ENCODE measurements at regions not wholly inside any gene's neighbourhood (a gene's known extent, or its start where the extent isn't known, plus 50 kb on each side); places are given as distances from the start of the nearest gene placed in this dataset.

DNA sequence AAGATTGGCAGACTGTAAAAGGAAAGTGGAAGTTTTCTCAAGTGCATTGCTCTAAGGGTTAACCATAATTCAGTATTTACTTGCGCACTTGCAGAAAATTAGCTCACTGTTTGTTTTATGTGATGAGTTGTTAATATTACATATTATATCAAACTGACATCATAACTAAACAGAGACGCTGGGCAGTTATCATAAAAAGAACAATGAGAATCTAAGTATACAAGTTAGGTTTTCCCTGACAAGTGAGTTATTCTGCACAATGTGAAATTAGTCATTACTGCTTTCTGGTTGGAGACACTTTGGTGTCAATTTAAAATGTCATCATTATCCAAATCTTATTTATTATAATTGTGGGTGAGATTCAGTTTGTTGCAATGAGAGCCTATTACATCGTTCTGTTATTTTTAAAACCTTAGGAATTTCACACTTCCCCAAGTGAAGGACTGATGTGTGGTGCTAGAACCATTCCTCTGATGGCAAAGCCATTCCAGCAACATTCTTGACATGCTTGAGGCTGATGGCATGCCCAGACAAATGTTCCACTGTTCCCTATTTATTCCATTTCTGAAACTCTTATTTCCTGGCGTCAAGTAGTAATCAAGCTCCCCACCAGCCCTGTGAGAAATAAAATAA lies 90.1 kb upstream of the FLRT2 start:
- TF ChIP-seq CTCF (IDR thresholded peaks at IDR 0.05) (no peak), POLR2A (IDR thresholded peaks at IDR 0.05) (no peak), EP300 (IDR thresholded peaks at IDR 0.05) (no peak)

Data from sigmoid colon (tissue), 4 donors.